ENCODE measurements at regions not wholly inside any gene's neighbourhood (a gene's known extent, or its start where the extent isn't known, plus 50 kb on each side); places are given as distances from the start of the nearest gene placed in this dataset.

GRCh38 chr10:20608503-20608902 is 288.6 kb downstream of the NEBL start:
- no peak for DNase-seq
- Histone ChIP-seq H3K9me3 (ENCODE audit: control extremely low read depth in 1 of 5, control insufficient read depth in 4 of 5, insufficient read depth in 2 of 5, low read depth in 1 of 5, low read length in 4 of 5) (peaks cover 0 to 9% (median 0%) of the 10 kb centered on the region in 5 experiments), H3K36me3 (ENCODE audit: control insufficient read depth in 4 of 4, insufficient read depth in 4 of 4, low read length in 3 of 4) (no peaks in the 10 kb centered on the region), H3K27me3 (replicated peaks in 2 of 5; ENCODE audit: control insufficient read depth in 4 of 5, insufficient read depth in 5 of 5, low read length in 4 of 5) (no peaks in the 10 kb centered on the region), H3K4me1 (ENCODE audit: control extremely low read depth in 1 of 4, control insufficient read depth in 4 of 4, insufficient read depth in 4 of 4, low read length in 3 of 4) (no peaks in the 10 kb centered on the region), H3K27ac (ENCODE audit: insufficient read depth in 1 of 2, low read depth in 1 of 2, low read length in 2 of 2, poor library complexity in 1 of 2, severe bottlenecking in 2 of 2) (no peak overlapping the region), H3K4me3 (ENCODE audit: control insufficient read depth in 1 of 7, extremely low read depth in 1 of 7, insufficient read depth in 4 of 7, low read depth in 2 of 7, low read length in 6 of 7) (no peak overlapping the region)
- CTCF ChIA-PET: no interaction called here
- POLR2A ChIA-PET: no interaction called here

- POLR2A ChIA-PET: no interaction called here
- Histone ChIP-seq H3K4me1 (ENCODE audit: control extremely low read depth in 1 of 4, control insufficient read depth in 4 of 4, insufficient read depth in 4 of 4, low read length in 3 of 4) (no peaks in the 10 kb centered on the region), H3K27me3 (replicated peaks in 2 of 5; ENCODE audit: control insufficient read depth in 4 of 5, insufficient read depth in 5 of 5, low read length in 4 of 5) (no peaks in the 10 kb centered on the region), H3K4me3 (ENCODE audit: control insufficient read depth in 1 of 7, extremely low read depth in 1 of 7, insufficient read depth in 4 of 7, low read depth in 2 of 7, low read length in 6 of 7) (no peak overlapping the region), H3K27ac (ENCODE audit: insufficient read depth in 1 of 2, low read depth in 1 of 2, low read length in 2 of 2, poor library complexity in 1 of 2, severe bottlenecking in 2 of 2) (no peak overlapping the region), H3K36me3 (ENCODE audit: control insufficient read depth in 4 of 4, insufficient read depth in 4 of 4, low read length in 3 of 4) (no peaks in the 10 kb centered on the region), H3K9me3 (ENCODE audit: control extremely low read depth in 1 of 5, control insufficient read depth in 4 of 5, insufficient read depth in 2 of 5, low read depth in 1 of 5, low read length in 4 of 5) (peaks cover 0 to 9% (median 0%) of the 10 kb centered on the region in 5 experiments)
- no peak for DNase-seq
- CTCF ChIA-PET: no interaction called here
- no CpG with 5 or more reads among the region's 5 CpGs for WGBS (ENCODE audit: insufficient coverage)
These were observed 290.1 kb downstream of the NEBL start for GRCh38 chr10:20606985-20607384.

- ChIA-PET CTCF (no interaction called here), POLR2A (no interaction called here)
- Histone ChIP-seq H3K4me1 (ENCODE audit: control extremely low read depth in 1 of 4, control insufficient read depth in 4 of 4, insufficient read depth in 4 of 4, low read length in 3 of 4) (peaks cover 0 to 3% (median 0%) of the 10 kb centered on the region in 4 experiments), H3K9me3 (ENCODE audit: control extremely low read depth in 1 of 5, control insufficient read depth in 4 of 5, insufficient read depth in 2 of 5, low read depth in 1 of 5, low read length in 4 of 5) (no peaks in the 10 kb centered on the region), H3K36me3 (ENCODE audit: control insufficient read depth in 4 of 4, insufficient read depth in 4 of 4, low read length in 3 of 4) (no peaks in the 10 kb centered on the region), H3K27me3 (replicated peaks in 2 of 5; ENCODE audit: control insufficient read depth in 4 of 5, insufficient read depth in 5 of 5, low read length in 4 of 5) (no peaks in the 10 kb centered on the region), H3K4me3 (ENCODE audit: control insufficient read depth in 1 of 7, extremely low read depth in 1 of 7, insufficient read depth in 4 of 7, low read depth in 2 of 7, low read length in 6 of 7) (no peak overlapping the region), H3K27ac (ENCODE audit: insufficient read depth in 1 of 2, low read depth in 1 of 2, low read length in 2 of 2, poor library complexity in 1 of 2, severe bottlenecking in 2 of 2) (no peak overlapping the region)
- no CpG with 5 or more reads among the region's 1 CpG for WGBS (ENCODE audit: insufficient coverage)
- DNase-seq: no peak
These were observed 295.1 kb downstream of the NEBL start for GRCh38 chr10:20601941-20602461.

GRCh38 chr10:20598590-20598989 is 298.5 kb downstream of the NEBL start:
- peak in 2 of 3 donors; percentile 35 to 46 for DNase-seq
- Histone ChIP-seq H3K9me3 (ENCODE audit: control extremely low read depth in 1 of 5, control insufficient read depth in 4 of 5, insufficient read depth in 2 of 5, low read depth in 1 of 5, low read length in 4 of 5) (no peaks in the 10 kb centered on the region), H3K27me3 (replicated peaks in 2 of 5; ENCODE audit: control insufficient read depth in 4 of 5, insufficient read depth in 5 of 5, low read length in 4 of 5) (no peaks in the 10 kb centered on the region), H3K4me1 (ENCODE audit: control extremely low read depth in 1 of 4, control insufficient read depth in 4 of 4, insufficient read depth in 4 of 4, low read length in 3 of 4) (peaks cover 0 to 13% (median 9%) of the 10 kb centered on the region in 4 experiments), H3K4me3 (ENCODE audit: control insufficient read depth in 1 of 7, extremely low read depth in 1 of 7, insufficient read depth in 4 of 7, low read depth in 2 of 7, low read length in 6 of 7) (no peak overlapping the region), H3K36me3 (ENCODE audit: control insufficient read depth in 4 of 4, insufficient read depth in 4 of 4, low read length in 3 of 4) (no peaks in the 10 kb centered on the region), H3K27ac (ENCODE audit: insufficient read depth in 1 of 2, low read depth in 1 of 2, low read length in 2 of 2, poor library complexity in 1 of 2, severe bottlenecking in 2 of 2) (no peak overlapping the region)
- ChIA-PET POLR2A (no interaction called here), CTCF (no interaction called here)
- 80% methylated on average over 3 of the region's 3 CpGs for WGBS (ENCODE audit: insufficient coverage)

GRCh38 chr10:20596911-20597310 is 300.2 kb downstream of the NEBL start:
- Histone ChIP-seq H3K4me3 (ENCODE audit: control insufficient read depth in 1 of 7, extremely low read depth in 1 of 7, insufficient read depth in 4 of 7, low read depth in 2 of 7, low read length in 6 of 7) (no peak overlapping the region), H3K27me3 (replicated peaks in 2 of 5; ENCODE audit: control insufficient read depth in 4 of 5, insufficient read depth in 5 of 5, low read length in 4 of 5) (no peaks in the 10 kb centered on the region), H3K36me3 (ENCODE audit: control insufficient read depth in 4 of 4, insufficient read depth in 4 of 4, low read length in 3 of 4) (no peaks in the 10 kb centered on the region), H3K9me3 (ENCODE audit: control extremely low read depth in 1 of 5, control insufficient read depth in 4 of 5, insufficient read depth in 2 of 5, low read depth in 1 of 5, low read length in 4 of 5) (no peaks in the 10 kb centered on the region), H3K4me1 (ENCODE audit: control extremely low read depth in 1 of 4, control insufficient read depth in 4 of 4, insufficient read depth in 4 of 4, low read length in 3 of 4) (peaks cover 0 to 13% (median 9%) of the 10 kb centered on the region in 4 experiments), H3K27ac (ENCODE audit: insufficient read depth in 1 of 2, low read depth in 1 of 2, low read length in 2 of 2, poor library complexity in 1 of 2, severe bottlenecking in 2 of 2) (no peak overlapping the region)
- no peak for DNase-seq
- ChIA-PET CTCF (interaction anchor here (0.8 kb wide), 1 partner anchor 19 kb away, joined by 4 read pairs; no protein-coding TSS in a partner anchor), POLR2A (no interaction called here)
- WGBS (ENCODE audit: insufficient coverage): 100% methylated on average over 2 of the region's 2 CpGs

GRCh38 chr10:20596065-20596755 is 300.9 kb downstream of the NEBL start:
- H3K9me3 ChIP-seq (ENCODE audit: control extremely low read depth in 1 of 5, control insufficient read depth in 4 of 5, insufficient read depth in 2 of 5, low read depth in 1 of 5, low read length in 4 of 5): no peaks in the 10 kb centered on the region
- no peak overlapping the region for H3K27ac ChIP-seq (ENCODE audit: insufficient read depth in 1 of 2, low read depth in 1 of 2, low read length in 2 of 2, poor library complexity in 1 of 2, severe bottlenecking in 2 of 2)
- H3K4me1 ChIP-seq (ENCODE audit: control extremely low read depth in 1 of 4, control insufficient read depth in 4 of 4, insufficient read depth in 4 of 4, low read length in 3 of 4): peaks cover 0 to 13% (median 9%) of the 10 kb centered on the region in 4 experiments
- WGBS (ENCODE audit: insufficient coverage): no CpG with 5 or more reads among the region's 1 CpG
- peak; percentile 5 to 77 (median 63) for DNase-seq
- ChIA-PET CTCF (no interaction called here), POLR2A (no interaction called here)
- no peak overlapping the region for H3K4me3 ChIP-seq (ENCODE audit: control insufficient read depth in 1 of 7, extremely low read depth in 1 of 7, insufficient read depth in 4 of 7, low read depth in 2 of 7, low read length in 6 of 7)
- no peaks in the 10 kb centered on the region for H3K36me3 ChIP-seq (ENCODE audit: control insufficient read depth in 4 of 4, insufficient read depth in 4 of 4, low read length in 3 of 4)
- no peaks in the 10 kb centered on the region for H3K27me3 ChIP-seq (replicated peaks in 2 of 5; ENCODE audit: control insufficient read depth in 4 of 5, insufficient read depth in 5 of 5, low read length in 4 of 5)

GRCh38 chr10:20593649-20594048 is 303.5 kb downstream of the NEBL start:
- ChIA-PET POLR2A (no interaction called here), CTCF (no interaction called here)
- Histone ChIP-seq H3K4me3 (ENCODE audit: control insufficient read depth in 1 of 7, extremely low read depth in 1 of 7, insufficient read depth in 4 of 7, low read depth in 2 of 7, low read length in 6 of 7) (no peak overlapping the region), H3K27ac (ENCODE audit: insufficient read depth in 1 of 2, low read depth in 1 of 2, low read length in 2 of 2, poor library complexity in 1 of 2, severe bottlenecking in 2 of 2) (no peak overlapping the region), H3K4me1 (ENCODE audit: control extremely low read depth in 1 of 4, control insufficient read depth in 4 of 4, insufficient read depth in 4 of 4, low read length in 3 of 4) (peaks cover 0 to 12% (median 9%) of the 10 kb centered on the region in 4 experiments), H3K9me3 (ENCODE audit: control extremely low read depth in 1 of 5, control insufficient read depth in 4 of 5, insufficient read depth in 2 of 5, low read depth in 1 of 5, low read length in 4 of 5) (no peaks in the 10 kb centered on the region), H3K36me3 (ENCODE audit: control insufficient read depth in 4 of 4, insufficient read depth in 4 of 4, low read length in 3 of 4) (no peaks in the 10 kb centered on the region), H3K27me3 (replicated peaks in 2 of 5; ENCODE audit: control insufficient read depth in 4 of 5, insufficient read depth in 5 of 5, low read length in 4 of 5) (no peaks in the 10 kb centered on the region)
- no peak for DNase-seq
- 100% methylated on average over 1 of the region's 3 CpGs for WGBS (ENCODE audit: insufficient coverage)
